ENCODE measurements at regions not wholly inside any gene's neighbourhood (a gene's known extent, or its start where the extent isn't known, plus 50 kb on each side); places are given as distances from the start of the nearest gene placed in this dataset.

- Mint-ChIP-seq H3K27ac (ENCODE audit: unreplicated experiment) (no peak overlapping the region), H3K4me3 (no peak overlapping the region), H3K9me3 (no peaks in the 10 kb centered on the region), H3K4me1 (no peaks in the 10 kb centered on the region), H3K36me3 (ENCODE audit: low read depth) (no peaks in the 10 kb centered on the region), H3K27me3 (ENCODE audit: low read depth) (no peaks in the 10 kb centered on the region)
- DNase-seq (ENCODE audit: low read depth, low spot score) = no peak
- no peak for TF ChIP-seq CTCF (conservative IDR thresholded peaks at IDR 0.05)
Observed at GRCh38 chr3:68360492-68360891, 571.9 kb downstream of the TAFA4 start.

- no peak overlapping the region for H3K27ac Mint-ChIP-seq (ENCODE audit: unreplicated experiment)
- no peak for TF ChIP-seq CTCF (conservative IDR thresholded peaks at IDR 0.05)
- no peaks in the 10 kb centered on the region for H3K9me3 Mint-ChIP-seq
- H3K4me1 Mint-ChIP-seq = no peaks in the 10 kb centered on the region
- no peaks in the 10 kb centered on the region for H3K27me3 Mint-ChIP-seq (ENCODE audit: low read depth)
- H3K4me3 Mint-ChIP-seq = no peak overlapping the region
- no peaks in the 10 kb centered on the region for H3K36me3 Mint-ChIP-seq (ENCODE audit: low read depth)
- DNase-seq (ENCODE audit: low read depth, low spot score) = no peak
Observed at GRCh38 chr3:68345781-68346180, 586.6 kb downstream of the TAFA4 start.

- H3K27ac Mint-ChIP-seq (ENCODE audit: unreplicated experiment) = no peak overlapping the region
- DNase-seq (ENCODE audit: low read depth, low spot score) = no peak
- H3K4me3 Mint-ChIP-seq = no peak overlapping the region
- H3K36me3 Mint-ChIP-seq (ENCODE audit: low read depth) = no peaks in the 10 kb centered on the region
- no peaks in the 10 kb centered on the region for H3K9me3 Mint-ChIP-seq
- no peaks in the 10 kb centered on the region for H3K27me3 Mint-ChIP-seq (ENCODE audit: low read depth)
- no peaks in the 10 kb centered on the region for H3K4me1 Mint-ChIP-seq
- TF ChIP-seq CTCF (conservative IDR thresholded peaks at IDR 0.05) = no peak
Observed at GRCh38 chr3:68342426-68342825, 589.9 kb downstream of the TAFA4 start.

GRCh38 chr3:68336042-68336441 is 596.3 kb downstream of the TAFA4 start:
- Mint-ChIP-seq H3K9me3 (no peaks in the 10 kb centered on the region), H3K27me3 (ENCODE audit: low read depth) (no peaks in the 10 kb centered on the region), H3K4me3 (no peak overlapping the region), H3K27ac (ENCODE audit: unreplicated experiment) (no peak overlapping the region), H3K36me3 (ENCODE audit: low read depth) (no peaks in the 10 kb centered on the region), H3K4me1 (no peaks in the 10 kb centered on the region)
- DNase-seq (ENCODE audit: low read depth, low spot score) = no peak
- TF ChIP-seq CTCF (conservative IDR thresholded peaks at IDR 0.05) = no peak

GRCh38 chr3:68334367-68334986 is 597.9 kb downstream of the TAFA4 start:
- Mint-ChIP-seq H3K4me3 (no peak overlapping the region), H3K27ac (ENCODE audit: unreplicated experiment) (no peak overlapping the region), H3K4me1 (no peaks in the 10 kb centered on the region), H3K9me3 (peaks cover 1% of the 10 kb centered on the region), H3K36me3 (ENCODE audit: low read depth) (no peaks in the 10 kb centered on the region), H3K27me3 (ENCODE audit: low read depth) (no peaks in the 10 kb centered on the region)
- no peak for DNase-seq (ENCODE audit: low read depth, low spot score)
- no peak for TF ChIP-seq CTCF (conservative IDR thresholded peaks at IDR 0.05)
